ENCODE measurements at regions not wholly inside any gene's neighbourhood (a gene's known extent, or its start where the extent isn't known, plus 50 kb on each side); places are given as distances from the start of the nearest gene placed in this dataset.
"Not testable (repeated sequence)": the region's sequence is repeated elsewhere in the genome, so short reads cannot be mapped to it uniquely, and the experiment has no call there.

- Mint-ChIP-seq H3K36me3 (ENCODE audit: unreplicated experiment) (peaks cover 6% of the 10 kb centered on the region), H3K9me3 (ENCODE audit: unreplicated experiment) (peaks cover 4% of the 10 kb centered on the region), H3K27ac (ENCODE audit: unreplicated experiment) (no peak overlapping the region), H3K4me3 (ENCODE audit: unreplicated experiment) (no peak overlapping the region), H3K4me1 (ENCODE audit: low read depth, unreplicated experiment) (no peaks in the 10 kb centered on the region), H3K27me3 (ENCODE audit: unreplicated experiment) (peaks cover 2% of the 10 kb centered on the region)
- no peak for TF ChIP-seq CTCF (IDR thresholded peaks at IDR 0.05; ENCODE audit: partially characterized antibody, unreplicated experiment)
- no peak for DNase-seq
Observed at GRCh38 chr2:129035992-129036391, 717.3 kb upstream of the HS6ST1 start.

GRCh38 chr2:129043677-129044076 lies 725.0 kb upstream of the HS6ST1 start:
- not testable (repeated sequence) for H3K27me3 Mint-ChIP-seq (ENCODE audit: unreplicated experiment); H3K4me3 Mint-ChIP-seq (ENCODE audit: unreplicated experiment); H3K9me3 Mint-ChIP-seq (ENCODE audit: unreplicated experiment); H3K4me1 Mint-ChIP-seq (ENCODE audit: low read depth, unreplicated experiment); DNase-seq; H3K27ac Mint-ChIP-seq (ENCODE audit: unreplicated experiment)
- H3K36me3 Mint-ChIP-seq (ENCODE audit: unreplicated experiment), result peaks cover 12% of the 10 kb centered on the region

GRCh38 chr2:129046475-129046874 lies 727.8 kb upstream of the HS6ST1 start:
- H3K4me1 Mint-ChIP-seq (ENCODE audit: low read depth, unreplicated experiment); DNase-seq; H3K4me3 Mint-ChIP-seq (ENCODE audit: unreplicated experiment); H3K9me3 Mint-ChIP-seq (ENCODE audit: unreplicated experiment); H3K27ac Mint-ChIP-seq (ENCODE audit: unreplicated experiment); H3K27me3 Mint-ChIP-seq (ENCODE audit: unreplicated experiment): not testable (repeated sequence)
- H3K36me3 Mint-ChIP-seq (ENCODE audit: unreplicated experiment), result peaks cover 12% of the 10 kb centered on the region

GRCh38 chr2:129050101-129050500 lies 731.4 kb upstream of the HS6ST1 start:
- H3K9me3 Mint-ChIP-seq (ENCODE audit: unreplicated experiment), result peaks cover 2% of the 10 kb centered on the region
- H3K4me3 Mint-ChIP-seq (ENCODE audit: unreplicated experiment), result no peak overlapping the region
- DNase-seq, result no peak
- peaks cover 8% of the 10 kb centered on the region for H3K27me3 Mint-ChIP-seq (ENCODE audit: unreplicated experiment)
- peaks cover 3% of the 10 kb centered on the region for H3K36me3 Mint-ChIP-seq (ENCODE audit: unreplicated experiment)
- no peak for TF ChIP-seq CTCF (IDR thresholded peaks at IDR 0.05; ENCODE audit: partially characterized antibody, unreplicated experiment)
- no peak overlapping the region for H3K27ac Mint-ChIP-seq (ENCODE audit: unreplicated experiment)
- no peaks in the 10 kb centered on the region for H3K4me1 Mint-ChIP-seq (ENCODE audit: low read depth, unreplicated experiment)

- H3K4me1 Mint-ChIP-seq (ENCODE audit: low read depth, unreplicated experiment), result peaks cover 14% of the 10 kb centered on the region
- peak overlapping the region; percentile 68 for H3K27ac Mint-ChIP-seq (ENCODE audit: unreplicated experiment)
- TF ChIP-seq CTCF (IDR thresholded peaks at IDR 0.05; ENCODE audit: partially characterized antibody, unreplicated experiment), result no peak
- no peak for DNase-seq
- H3K27me3 Mint-ChIP-seq (ENCODE audit: unreplicated experiment), result peaks cover 2% of the 10 kb centered on the region
- peak overlapping the region; percentile 49 for H3K4me3 Mint-ChIP-seq (ENCODE audit: unreplicated experiment)
- no peaks in the 10 kb centered on the region for H3K9me3 Mint-ChIP-seq (ENCODE audit: unreplicated experiment)
- no peaks in the 10 kb centered on the region for H3K36me3 Mint-ChIP-seq (ENCODE audit: unreplicated experiment)
Observed at GRCh38 chr2:129055242-129055641, 736.6 kb upstream of the HS6ST1 start.

GRCh38 chr2:129055824-129056223 lies 737.2 kb upstream of the HS6ST1 start:
- H3K27ac Mint-ChIP-seq (ENCODE audit: unreplicated experiment), result peak overlapping the region; percentile 68
- no peaks in the 10 kb centered on the region for H3K9me3 Mint-ChIP-seq (ENCODE audit: unreplicated experiment)
- H3K36me3 Mint-ChIP-seq (ENCODE audit: unreplicated experiment), result no peaks in the 10 kb centered on the region
- H3K27me3 Mint-ChIP-seq (ENCODE audit: unreplicated experiment), result peaks cover 2% of the 10 kb centered on the region
- peak overlapping the region; percentile 49 for H3K4me3 Mint-ChIP-seq (ENCODE audit: unreplicated experiment)
- H3K4me1 Mint-ChIP-seq (ENCODE audit: low read depth, unreplicated experiment), result peaks cover 14% of the 10 kb centered on the region
- TF ChIP-seq CTCF (IDR thresholded peaks at IDR 0.05; ENCODE audit: partially characterized antibody, unreplicated experiment), result no peak
- peak; percentile 63 for DNase-seq

Data from glutamatergic neuron (in vitro differentiated cells).